Osteocyte (in vitro differentiated cells): ENCODE measurements at regions not wholly inside any gene's neighbourhood (a gene's known extent, or its start where the extent isn't known, plus 50 kb on each side); places are given as distances from the start of the nearest gene placed in this dataset.

Experiments used
- DNase-seq: peaks from one replicate; pipeline ENCODE4 v3.0.0; 2021; ENCODE audit warnings: mixed read lengths; ENCODE audit not compliant: unreplicated experiment; ENCODE audit errors: extremely low spot score
- H3K27ac Mint-ChIP-seq: one replicate; pipeline ENCODE4 v1.8.0; 2021; ENCODE audit warnings: mild to moderate bottlenecking, mixed read lengths; ENCODE audit not compliant: unreplicated experiment
- H3K27me3 Mint-ChIP-seq: one replicate; pipeline ENCODE4 v1.8.0; 2021; ENCODE audit warnings: mixed read lengths; ENCODE audit not compliant: unreplicated experiment
- H3K36me3 Mint-ChIP-seq: one replicate; pipeline ENCODE4 v1.8.0; 2021; ENCODE audit warnings: mixed read lengths; ENCODE audit not compliant: unreplicated experiment
- H3K4me1 Mint-ChIP-seq: one replicate; pipeline ENCODE4 v1.8.0; 2021; ENCODE audit warnings: mixed read lengths; ENCODE audit not compliant: unreplicated experiment
- H3K4me3 Mint-ChIP-seq: one replicate; pipeline ENCODE4 v1.8.0; 2021; ENCODE audit warnings: mild to moderate bottlenecking, moderate library complexity, mixed read lengths; ENCODE audit not compliant: unreplicated experiment
- H3K9me3 Mint-ChIP-seq: one replicate; pipeline ENCODE4 v1.8.0; 2021; ENCODE audit warnings: mixed read lengths; ENCODE audit not compliant: unreplicated experiment
- TF ChIP-seq, protein P1 (sequence below): fragments of 200-600 bp; sonication (generic); IDR thresholded peaks from 2 replicates; pipeline ENCODE4 v1.5.0; 2021; ENCODE audit warnings: antibody characterized with exemption, mild to moderate bottlenecking, moderate library complexity

- Mint-ChIP-seq H3K27me3 (peaks cover 5% of the 10 kb centered on the region), H3K9me3 (no peaks in the 10 kb centered on the region), H3K36me3 (no peaks in the 10 kb centered on the region), H3K27ac (no peak overlapping the region), H3K4me1 (peaks cover 4% of the 10 kb centered on the region), H3K4me3 (no peak overlapping the region)
- no peak for DNase-seq
- TF ChIP-seq, protein P1, sequence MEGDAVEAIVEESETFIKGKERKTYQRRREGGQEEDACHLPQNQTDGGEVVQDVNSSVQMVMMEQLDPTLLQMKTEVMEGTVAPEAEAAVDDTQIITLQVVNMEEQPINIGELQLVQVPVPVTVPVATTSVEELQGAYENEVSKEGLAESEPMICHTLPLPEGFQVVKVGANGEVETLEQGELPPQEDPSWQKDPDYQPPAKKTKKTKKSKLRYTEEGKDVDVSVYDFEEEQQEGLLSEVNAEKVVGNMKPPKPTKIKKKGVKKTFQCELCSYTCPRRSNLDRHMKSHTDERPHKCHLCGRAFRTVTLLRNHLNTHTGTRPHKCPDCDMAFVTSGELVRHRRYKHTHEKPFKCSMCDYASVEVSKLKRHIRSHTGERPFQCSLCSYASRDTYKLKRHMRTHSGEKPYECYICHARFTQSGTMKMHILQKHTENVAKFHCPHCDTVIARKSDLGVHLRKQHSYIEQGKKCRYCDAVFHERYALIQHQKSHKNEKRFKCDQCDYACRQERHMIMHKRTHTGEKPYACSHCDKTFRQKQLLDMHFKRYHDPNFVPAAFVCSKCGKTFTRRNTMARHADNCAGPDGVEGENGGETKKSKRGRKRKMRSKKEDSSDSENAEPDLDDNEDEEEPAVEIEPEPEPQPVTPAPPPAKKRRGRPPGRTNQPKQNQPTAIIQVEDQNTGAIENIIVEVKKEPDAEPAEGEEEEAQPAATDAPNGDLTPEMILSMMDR, result no peak
These were observed 173.5 kb downstream of the LMBRD1 start for GRCh38 chr6:69623357-69623756.

- TF ChIP-seq, protein P1, result no peak
- DNase-seq, result no peak
- Mint-ChIP-seq H3K27me3 (peaks cover 5% of the 10 kb centered on the region), H3K4me3 (no peak overlapping the region), H3K36me3 (no peaks in the 10 kb centered on the region), H3K4me1 (peaks cover 4% of the 10 kb centered on the region), H3K27ac (no peak overlapping the region), H3K9me3 (no peaks in the 10 kb centered on the region)
These were observed 173.9 kb downstream of the LMBRD1 start for GRCh38 chr6:69622924-69623323.

GRCh38 chr6:69622230-69622629 is 174.6 kb downstream of the LMBRD1 start:
- TF ChIP-seq, protein P1, result no peak
- H3K27me3 Mint-ChIP-seq, result peaks cover 5% of the 10 kb centered on the region
- peaks cover 4% of the 10 kb centered on the region for H3K4me1 Mint-ChIP-seq
- H3K9me3 Mint-ChIP-seq, result no peaks in the 10 kb centered on the region
- no peaks in the 10 kb centered on the region for H3K36me3 Mint-ChIP-seq
- no peak overlapping the region for H3K4me3 Mint-ChIP-seq
- no peak overlapping the region for H3K27ac Mint-ChIP-seq
- no peak for DNase-seq

- Mint-ChIP-seq H3K9me3 (peaks cover 8% of the 10 kb centered on the region), H3K4me3 (no peak overlapping the region), H3K27ac (no peak overlapping the region)
These were observed 179.6 kb downstream of the LMBRD1 start for GRCh38 chr6:69617163-69617562.

GRCh38 chr6:69609836-69610472 is 186.9 kb downstream of the LMBRD1 start:
- Mint-ChIP-seq H3K36me3 (no peaks in the 10 kb centered on the region), H3K27me3 (no peaks in the 10 kb centered on the region), H3K4me3 (no peak overlapping the region), H3K27ac (no peak overlapping the region), H3K4me1 (no peaks in the 10 kb centered on the region), H3K9me3 (peaks cover 17% of the 10 kb centered on the region)
- no peak for DNase-seq
- TF ChIP-seq, protein P1, result no peak

More at GRCh38 chr6:69617163-69617562, 179.6 kb downstream of the LMBRD1 start:
- no peaks in the 10 kb centered on the region for H3K36me3 Mint-ChIP-seq
- no peak for DNase-seq
- TF ChIP-seq, protein P1, result no peak
- no peaks in the 10 kb centered on the region for H3K27me3 Mint-ChIP-seq
- H3K4me1 Mint-ChIP-seq, result no peaks in the 10 kb centered on the region
